Epidermal melanocyte (primary cell): ENCODE measurements at regions not wholly inside any gene's neighbourhood (a gene's known extent, or its start where the extent isn't known, plus 50 kb on each side); places are given as distances from the start of the nearest gene placed in this dataset.

Experiments
- DNase-seq: peaks from one replicate; pipeline ENCODE4 v3.0.0; 2011; ENCODE audit warnings: low spot score; ENCODE audit not compliant: insufficient read length

- no peak for DNase-seq
Observed at GRCh38 chr3:146839727-146840375, 234.7 kb upstream of the PLSCR5 start.

GRCh38 chr3:146838221-146838620, 233.1 kb upstream of the PLSCR5 start:
- DNase-seq = no peak

DNA sequence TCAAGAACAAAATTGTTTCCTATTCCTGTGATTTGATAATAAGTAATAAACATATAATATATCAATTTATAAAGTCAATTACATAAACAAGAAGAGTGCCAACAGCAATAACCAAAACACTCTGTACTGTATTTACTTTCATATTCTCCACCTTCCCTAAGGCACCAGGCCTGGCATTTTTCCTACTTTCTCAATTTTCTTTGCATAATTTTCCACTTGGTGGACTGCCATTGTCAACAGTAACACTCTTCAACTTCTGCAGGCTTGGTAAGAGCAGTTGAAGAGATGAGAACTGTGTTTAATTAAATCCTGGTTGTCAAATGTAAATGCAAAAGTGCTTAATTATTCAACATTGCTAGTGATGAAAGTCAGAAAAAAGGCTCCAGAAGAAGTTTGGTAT, 229.8 kb upstream of the PLSCR5 start:
- no peak for DNase-seq

DNA sequence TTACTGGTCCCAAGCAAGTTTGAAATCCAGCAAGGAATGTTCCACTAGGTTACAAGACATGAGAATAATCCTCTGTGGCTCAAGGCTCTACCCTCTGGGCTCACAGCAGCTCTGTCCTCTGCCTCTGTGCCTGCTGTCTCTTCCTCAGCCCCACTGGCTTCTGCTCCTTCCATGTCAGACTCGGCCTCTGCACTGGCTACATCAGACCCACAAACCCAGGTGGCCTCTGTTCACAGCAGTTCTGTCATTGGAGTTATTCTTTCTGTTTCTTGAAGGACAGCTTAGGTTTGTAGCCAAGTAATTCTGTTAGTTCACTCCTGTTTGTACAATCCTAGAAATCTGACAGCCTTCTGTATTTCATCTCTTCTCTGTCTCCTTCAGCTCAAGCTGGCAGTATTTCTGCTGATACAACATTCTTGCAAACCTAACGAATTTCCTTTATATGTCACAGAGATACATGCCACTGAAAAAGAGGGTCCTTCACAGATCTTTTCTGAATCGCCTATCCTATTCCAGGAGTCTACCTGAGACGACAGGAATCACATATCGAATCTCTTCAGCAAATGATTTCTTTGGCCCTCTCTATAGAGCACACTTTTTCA, 227.8 kb upstream of the PLSCR5 start:
- no peak for DNase-seq

DNA sequence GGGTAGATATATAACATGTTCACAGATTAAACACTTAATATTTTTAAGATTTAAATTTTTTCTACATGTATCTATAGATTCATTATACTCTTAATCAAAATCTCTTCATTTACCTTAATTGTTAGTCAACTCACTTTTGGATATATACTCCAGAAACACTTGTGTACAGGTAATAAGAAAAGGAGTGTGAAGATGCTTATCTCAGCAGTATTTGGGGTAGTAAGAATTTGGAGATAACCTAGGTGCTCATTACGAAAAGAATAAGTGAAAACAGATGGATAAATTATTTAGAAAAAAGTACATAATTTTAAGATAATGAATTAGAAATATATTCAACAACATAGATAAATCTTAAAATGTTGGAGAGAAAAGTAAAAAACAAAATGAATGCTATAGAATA, 226.5 kb upstream of the PLSCR5 start:
- no peak for DNase-seq

- DNase-seq = no peak
Observed at GRCh38 chr3:146830231-146830630, 225.1 kb upstream of the PLSCR5 start.

DNA sequence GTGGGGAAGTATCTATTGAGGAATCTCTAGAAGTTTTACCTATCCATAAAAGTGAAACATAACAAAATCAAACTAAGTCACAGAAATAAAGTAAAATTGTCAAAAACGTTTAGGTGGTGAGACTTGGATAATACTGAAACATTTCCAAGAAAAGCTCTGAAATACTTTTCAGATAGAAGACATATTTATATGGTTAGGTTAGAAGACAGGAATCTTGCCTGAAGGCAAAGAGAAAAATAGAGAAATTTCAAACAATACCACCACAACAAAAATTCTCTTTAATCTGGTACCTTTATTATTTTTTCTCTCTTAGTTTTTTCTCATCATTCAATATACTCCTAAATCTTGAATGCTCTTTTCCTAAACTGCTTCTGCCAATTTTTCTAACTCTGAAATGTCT, 222.7 kb upstream of the PLSCR5 start:
- DNase-seq = no peak

GRCh38 chr3:146823622-146824021, 218.5 kb upstream of the PLSCR5 start:
- DNase-seq = no peak

DNA sequence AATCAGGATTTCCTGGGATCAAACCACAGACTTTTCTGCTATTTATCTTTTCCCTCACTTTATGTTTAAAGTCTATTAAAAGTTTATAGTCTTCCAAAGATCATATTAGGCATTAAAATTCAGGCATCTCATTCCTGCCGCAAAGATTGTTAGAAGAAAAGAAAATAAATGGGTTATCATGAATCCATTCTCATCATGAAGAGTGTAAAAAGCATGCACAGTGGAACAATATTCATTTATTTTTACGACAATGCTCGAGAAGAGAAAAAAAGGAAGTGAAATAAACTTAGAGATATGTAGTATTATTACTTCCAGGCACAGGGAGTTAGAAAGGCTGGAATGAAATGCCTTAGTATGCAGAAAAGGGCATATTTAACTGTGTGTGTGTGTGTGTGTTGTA, 213.7 kb upstream of the PLSCR5 start:
- DNase-seq = no peak

DNA sequence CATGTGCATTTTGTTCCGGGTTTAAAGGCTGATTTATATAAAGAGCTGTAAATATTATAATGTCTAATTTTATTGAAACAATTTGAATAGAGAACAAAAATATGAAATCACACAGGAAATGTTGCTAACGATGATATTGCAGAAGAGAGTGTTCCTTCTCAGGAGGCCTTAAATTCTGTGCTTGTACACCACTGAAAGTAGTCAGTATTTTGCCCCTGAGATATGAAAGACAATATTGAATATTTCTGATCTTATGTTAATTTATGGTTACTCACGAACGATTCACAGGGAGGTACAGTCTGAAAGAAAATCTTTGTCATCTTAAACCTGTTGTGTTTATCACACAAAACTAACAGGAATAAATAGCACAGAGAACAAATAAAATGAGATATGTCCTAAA, 213.2 kb upstream of the PLSCR5 start:
- no peak for DNase-seq

- no peak for DNase-seq
Observed at GRCh38 chr3:146817704-146818103, 212.6 kb upstream of the PLSCR5 start.

DNA sequence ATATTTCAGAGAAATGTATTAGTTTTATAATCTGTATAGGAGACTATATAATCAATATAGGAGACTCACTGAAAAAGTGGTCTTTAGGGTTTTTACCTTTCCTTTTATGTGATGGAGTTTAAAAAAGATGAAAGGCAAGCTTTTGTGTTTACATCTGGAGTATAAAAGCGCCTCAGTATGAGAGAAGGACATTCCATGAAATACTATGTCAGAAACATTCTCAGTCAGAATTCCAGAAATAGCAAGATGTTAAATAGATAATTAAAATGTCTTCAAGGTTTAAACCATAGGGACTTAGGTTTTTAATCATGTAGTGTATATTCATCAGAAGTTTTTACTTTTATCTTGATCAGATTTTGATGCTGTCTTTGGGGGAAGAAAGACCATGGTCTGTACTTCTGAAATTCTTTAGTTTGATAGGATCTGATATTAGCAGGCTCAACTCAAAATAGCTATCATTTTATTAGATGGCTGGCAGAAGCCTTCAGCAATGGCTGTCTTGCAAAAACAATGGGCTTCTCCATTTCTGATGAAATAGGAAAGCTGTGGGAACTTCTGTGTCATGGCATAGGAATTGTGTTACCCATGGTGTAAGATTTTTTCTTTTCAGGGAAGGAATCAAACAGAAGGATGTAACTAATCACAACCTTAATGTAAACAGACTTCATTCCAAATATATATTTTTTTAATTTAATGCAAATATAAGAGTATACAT, 209.6 kb upstream of the PLSCR5 start:
- DNase-seq = no peak

- no peak for DNase-seq
Observed at GRCh38 chr3:146813496-146813895, 208.3 kb upstream of the PLSCR5 start.

- peak; percentile 33 for DNase-seq
Observed at GRCh38 chr3:146803745-146804144, 198.6 kb upstream of the PLSCR5 start.

DNA sequence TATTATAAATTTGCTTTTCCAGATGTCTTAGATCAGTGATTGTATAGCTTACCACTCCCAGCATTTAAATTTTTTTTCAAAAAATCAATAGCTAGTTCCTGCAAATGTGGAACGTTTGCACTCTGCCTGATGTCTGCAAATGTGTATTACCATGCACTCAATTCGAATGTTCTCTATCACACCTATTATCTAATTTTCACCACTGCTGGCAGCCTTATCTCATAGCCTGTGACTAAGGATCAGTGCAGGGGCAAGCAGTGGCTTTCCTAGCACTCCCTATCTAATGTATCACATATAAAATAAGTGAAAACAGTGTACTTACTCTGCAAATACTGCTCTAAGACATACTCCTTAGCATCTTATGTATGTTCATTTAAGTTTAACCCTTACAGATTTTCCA, 196.3 kb upstream of the PLSCR5 start:
- no peak for DNase-seq

DNA sequence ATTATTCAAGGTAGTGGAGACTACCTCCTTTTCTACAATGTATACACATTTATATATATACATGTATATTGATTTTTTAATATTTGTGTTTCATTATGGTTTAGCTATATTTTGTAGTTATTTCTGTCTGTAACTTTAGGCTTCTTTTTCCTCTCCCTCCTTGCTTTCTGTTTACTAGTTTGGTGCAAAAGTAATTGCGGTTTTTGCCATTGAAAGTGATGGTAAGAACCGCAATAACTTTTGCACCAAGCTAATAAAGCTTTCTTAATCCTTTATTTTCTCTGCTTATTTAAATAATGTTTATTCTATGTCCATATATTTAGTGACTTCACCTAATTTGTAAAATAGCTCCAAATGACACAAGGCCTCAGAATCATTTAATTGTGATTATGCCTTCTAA, 195.3 kb upstream of the PLSCR5 start:
- no peak for DNase-seq

DNA sequence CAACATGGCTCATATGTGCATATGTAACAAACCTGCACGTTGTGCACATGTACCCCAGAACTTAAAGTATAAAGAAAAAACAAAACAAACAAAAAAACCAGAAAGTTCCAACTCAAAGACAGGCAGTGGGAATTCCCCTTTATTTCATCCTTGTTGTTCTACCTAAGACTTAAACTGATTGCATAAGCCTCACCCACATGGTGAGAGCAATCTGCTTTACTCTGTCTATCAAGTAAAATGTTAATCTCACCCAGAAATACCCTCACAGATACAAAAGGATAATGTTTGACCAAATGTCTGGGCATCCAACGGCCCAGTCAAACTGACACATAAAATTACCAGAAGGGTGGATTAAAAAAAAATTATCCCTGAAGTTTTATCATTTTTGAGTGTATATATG, 190.9 kb upstream of the PLSCR5 start:
- no peak for DNase-seq

DNA sequence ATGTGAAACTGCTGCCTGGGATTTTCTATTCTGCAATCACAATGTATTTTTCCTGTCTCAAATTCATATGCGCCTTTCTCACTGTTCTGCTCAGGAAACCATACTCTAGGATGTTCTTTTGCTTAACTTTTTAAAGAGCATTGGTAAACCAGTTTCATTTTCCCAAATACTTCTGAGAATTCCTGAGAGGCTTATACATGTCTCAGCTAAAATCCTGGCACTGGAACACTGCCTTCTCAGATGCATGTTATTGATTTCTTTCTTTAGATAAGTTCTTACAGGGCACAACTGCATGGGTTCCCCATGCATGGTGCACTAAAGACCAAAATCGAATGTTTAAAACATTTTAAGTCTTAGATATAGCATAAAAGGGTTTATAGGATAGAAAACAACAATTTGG, 178.3 kb upstream of the PLSCR5 start:
- DNase-seq = no peak

DNA sequence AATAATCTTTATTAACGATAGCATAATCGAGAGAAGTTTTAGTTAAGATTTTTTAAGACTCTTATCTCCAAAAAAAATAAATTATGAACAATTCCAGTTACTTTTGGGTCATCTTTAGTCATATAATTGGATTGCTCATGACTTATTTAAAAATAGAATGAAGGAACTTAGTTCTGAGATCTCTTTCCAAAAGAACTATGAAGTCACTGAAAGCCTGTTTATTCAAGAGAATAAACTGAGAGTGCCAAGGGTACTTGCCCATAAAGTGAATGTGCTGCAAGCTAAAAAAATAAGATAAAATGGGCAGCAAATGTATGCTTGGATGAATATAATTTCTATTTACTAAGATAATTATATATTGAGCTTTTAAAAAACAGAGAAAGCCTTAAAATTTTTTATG, 176.5 kb upstream of the PLSCR5 start:
- DNase-seq = no peak

GRCh38 chr3:146781059-146781458, 175.9 kb upstream of the PLSCR5 start:
- DNase-seq = no peak

DNA sequence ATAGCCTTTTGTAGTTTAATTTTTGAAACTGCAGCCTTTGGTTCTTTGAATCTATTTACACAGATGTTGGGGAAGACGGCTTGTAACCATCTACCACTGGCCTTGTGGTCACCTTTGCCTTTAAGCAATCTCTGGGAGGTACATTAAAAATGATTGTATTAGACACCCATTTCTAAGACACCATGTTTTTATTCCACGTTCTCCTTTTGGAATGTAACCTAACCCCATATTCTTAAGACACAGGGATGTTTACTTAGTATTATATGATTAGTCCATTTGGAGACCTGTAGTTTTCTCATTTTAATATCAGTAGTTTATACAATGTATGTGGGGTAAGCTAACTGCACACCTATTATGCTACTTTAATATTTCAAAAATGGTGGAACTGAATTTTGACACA, 175.1 kb upstream of the PLSCR5 start:
- DNase-seq = no peak

- DNase-seq = no peak
Observed at GRCh38 chr3:146777941-146778340, 172.8 kb upstream of the PLSCR5 start.

DNA sequence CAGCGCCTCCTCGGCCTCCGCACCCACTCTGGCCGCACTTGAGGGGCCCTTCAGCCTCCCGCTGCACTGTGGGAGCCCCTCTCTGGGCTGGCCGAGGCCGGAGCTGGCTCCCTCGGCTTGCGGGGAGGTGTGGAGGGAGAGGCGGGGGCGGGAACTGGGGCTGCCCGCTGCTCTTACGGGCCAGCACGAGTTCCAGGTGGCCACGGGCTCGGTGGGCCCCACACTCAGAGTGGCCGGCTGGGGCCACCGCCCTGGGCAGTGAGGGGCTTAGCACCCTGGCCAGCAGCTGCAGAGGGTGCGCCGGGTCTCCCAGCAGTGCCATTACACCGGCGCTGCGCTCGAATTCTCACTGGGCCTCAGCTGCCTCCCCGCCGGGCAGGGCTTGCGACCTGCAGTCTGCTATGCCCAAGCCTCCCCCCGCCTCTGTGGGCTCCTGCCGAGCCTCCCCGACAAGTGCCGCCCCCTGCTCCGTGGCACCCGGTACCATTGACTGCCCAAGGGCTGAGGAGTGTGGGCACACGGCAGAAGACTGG, 167.1 kb upstream of the PLSCR5 start:
- no peak for DNase-seq
